ENCODE measurements at regions not wholly inside any gene's neighbourhood (a gene's known extent, or its start where the extent isn't known, plus 50 kb on each side); places are given as distances from the start of the nearest gene placed in this dataset.

DNA sequence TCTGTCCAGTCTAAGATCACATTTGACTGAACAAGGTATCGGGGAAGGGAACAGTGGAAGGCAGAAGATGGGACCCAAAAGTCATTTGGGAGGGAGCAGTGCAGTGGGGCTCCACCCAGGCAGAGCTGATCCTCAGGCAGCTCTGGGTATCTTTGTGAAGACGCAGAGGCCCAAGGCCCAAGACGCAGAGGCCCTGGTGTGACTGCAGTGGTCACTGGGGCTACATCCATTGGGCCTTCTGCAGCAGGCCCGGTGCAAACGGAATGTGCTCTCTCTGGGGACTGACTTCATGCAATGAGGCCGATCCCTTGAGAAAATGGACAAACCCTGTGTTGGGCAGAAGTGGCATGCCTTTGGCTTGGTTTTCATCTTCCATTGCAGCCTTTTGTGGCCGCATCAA, 463.4 kb upstream of the ZNF507 start:
- WGBS, 2 donors: 85 to 87% methylated on average over 6 to 7 of the region's 7 CpGs
- TF ChIP-seq POLR2AphosphoS5 (IDR thresholded peaks at IDR 0.05) (no peak), EP300 (IDR thresholded peaks at IDR 0.05) (no peak), POLR2A (IDR thresholded peaks at IDR 0.05) (no peak)
- TF ChIP-seq, protein P1, sequence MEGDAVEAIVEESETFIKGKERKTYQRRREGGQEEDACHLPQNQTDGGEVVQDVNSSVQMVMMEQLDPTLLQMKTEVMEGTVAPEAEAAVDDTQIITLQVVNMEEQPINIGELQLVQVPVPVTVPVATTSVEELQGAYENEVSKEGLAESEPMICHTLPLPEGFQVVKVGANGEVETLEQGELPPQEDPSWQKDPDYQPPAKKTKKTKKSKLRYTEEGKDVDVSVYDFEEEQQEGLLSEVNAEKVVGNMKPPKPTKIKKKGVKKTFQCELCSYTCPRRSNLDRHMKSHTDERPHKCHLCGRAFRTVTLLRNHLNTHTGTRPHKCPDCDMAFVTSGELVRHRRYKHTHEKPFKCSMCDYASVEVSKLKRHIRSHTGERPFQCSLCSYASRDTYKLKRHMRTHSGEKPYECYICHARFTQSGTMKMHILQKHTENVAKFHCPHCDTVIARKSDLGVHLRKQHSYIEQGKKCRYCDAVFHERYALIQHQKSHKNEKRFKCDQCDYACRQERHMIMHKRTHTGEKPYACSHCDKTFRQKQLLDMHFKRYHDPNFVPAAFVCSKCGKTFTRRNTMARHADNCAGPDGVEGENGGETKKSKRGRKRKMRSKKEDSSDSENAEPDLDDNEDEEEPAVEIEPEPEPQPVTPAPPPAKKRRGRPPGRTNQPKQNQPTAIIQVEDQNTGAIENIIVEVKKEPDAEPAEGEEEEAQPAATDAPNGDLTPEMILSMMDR (IDR thresholded peaks at IDR 0.05): no peak
- DNase-seq (peak in 1 of 2 donors; percentile 3), ATAC-seq (ENCODE audit: low FRiP score in 2 of 2) (no peak)
- Histone ChIP-seq H3K27ac (no peak overlapping the region), H3K36me3 (no peaks in the 10 kb centered on the region), H3K27me3 (no peaks in the 10 kb centered on the region), H3K4me1 (no peaks in the 10 kb centered on the region), H3K4me3 (no peak overlapping the region), H3K9me3 (no peaks in the 10 kb centered on the region)

DNA sequence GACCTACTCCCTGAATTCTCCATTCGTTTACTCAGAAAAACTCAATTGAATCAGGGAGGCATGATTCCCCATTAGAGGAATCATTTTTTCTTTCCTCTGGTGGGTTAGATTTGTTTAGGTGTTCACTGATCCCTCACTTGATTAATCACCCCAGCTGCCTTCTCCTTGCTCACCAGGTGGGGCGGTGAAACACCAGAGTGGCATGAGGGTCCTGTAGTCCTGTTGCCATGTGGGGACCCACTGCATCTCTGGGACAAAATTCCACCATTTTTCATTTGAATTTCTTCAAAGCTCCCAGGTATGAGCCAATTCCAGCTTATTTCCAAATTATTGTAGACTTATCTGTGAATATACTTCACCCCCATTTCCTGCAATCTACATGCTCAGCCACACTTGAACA, 462.7 kb upstream of the ZNF507 start:
- 69 to 86% methylated on average over 2 of the region's 2 CpGs for WGBS, 2 donors
- no peak overlapping the region for H3K4me3 ChIP-seq
- H3K36me3 ChIP-seq: no peaks in the 10 kb centered on the region
- no peak overlapping the region for H3K27ac ChIP-seq
- TF ChIP-seq POLR2AphosphoS5 (IDR thresholded peaks at IDR 0.05): no peak
- TF ChIP-seq EP300 (IDR thresholded peaks at IDR 0.05): no peak
- TF ChIP-seq POLR2A (IDR thresholded peaks at IDR 0.05): no peak
- TF ChIP-seq, protein P1 (IDR thresholded peaks at IDR 0.05): no peak
- H3K4me1 ChIP-seq: no peaks in the 10 kb centered on the region
- no peaks in the 10 kb centered on the region for H3K27me3 ChIP-seq
- H3K9me3 ChIP-seq: no peaks in the 10 kb centered on the region
- DNase-seq (no peak), ATAC-seq (ENCODE audit: low FRiP score in 2 of 2) (no peak)

DNA sequence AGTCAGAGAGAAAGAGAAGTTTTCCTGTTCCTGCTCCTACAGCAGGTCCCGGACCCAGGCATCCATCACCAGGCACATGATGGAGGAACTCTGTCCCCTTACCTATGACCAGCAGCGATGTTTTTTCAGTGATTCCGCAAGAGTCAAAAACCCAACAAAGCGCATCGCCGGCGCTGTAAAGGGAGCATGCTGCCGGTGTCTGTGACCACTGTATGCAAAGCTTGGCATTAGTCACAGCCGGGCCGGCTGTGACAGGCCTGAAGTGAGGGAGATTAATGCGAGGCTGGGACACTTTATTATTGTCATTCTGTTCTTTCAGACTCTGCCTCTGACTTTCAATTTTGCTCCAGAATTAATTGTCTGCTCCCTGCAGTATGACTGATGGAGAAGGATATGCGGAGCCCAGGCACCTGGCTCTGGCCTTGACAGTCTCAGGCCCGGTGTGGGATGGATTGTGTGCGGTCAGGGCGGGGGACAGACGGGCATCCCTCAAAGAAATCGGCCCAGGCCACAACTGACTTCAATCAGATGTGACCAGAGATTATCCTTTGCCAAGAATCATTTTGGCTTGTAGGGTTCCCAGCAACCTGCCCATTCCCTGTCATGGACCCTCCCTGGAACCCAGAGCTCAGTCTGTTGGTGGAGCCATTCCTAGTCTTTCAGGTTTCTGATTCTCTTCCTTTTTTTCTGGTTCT, 462.0 kb upstream of the ZNF507 start:
- DNase-seq: peak in 1 of 2 donors; percentile 28
- H3K4me3 ChIP-seq: no peak overlapping the region
- 87 to 95% methylated on average over 15 to 17 of the region's 17 CpGs for WGBS, 2 donors
- no peak overlapping the region for H3K27ac ChIP-seq
- no peak for TF ChIP-seq POLR2A (IDR thresholded peaks at IDR 0.05)
- no peak for TF ChIP-seq POLR2AphosphoS5 (IDR thresholded peaks at IDR 0.05)
- TF ChIP-seq EP300 (IDR thresholded peaks at IDR 0.05): no peak
- TF ChIP-seq, protein P1 (IDR thresholded peaks at IDR 0.05): no peak
- no peak for ATAC-seq (ENCODE audit: low FRiP score in 2 of 2)
- no peaks in the 10 kb centered on the region for H3K27me3 ChIP-seq
- H3K9me3 ChIP-seq: no peaks in the 10 kb centered on the region
- no peaks in the 10 kb centered on the region for H3K4me1 ChIP-seq
- H3K36me3 ChIP-seq: no peaks in the 10 kb centered on the region

DNA sequence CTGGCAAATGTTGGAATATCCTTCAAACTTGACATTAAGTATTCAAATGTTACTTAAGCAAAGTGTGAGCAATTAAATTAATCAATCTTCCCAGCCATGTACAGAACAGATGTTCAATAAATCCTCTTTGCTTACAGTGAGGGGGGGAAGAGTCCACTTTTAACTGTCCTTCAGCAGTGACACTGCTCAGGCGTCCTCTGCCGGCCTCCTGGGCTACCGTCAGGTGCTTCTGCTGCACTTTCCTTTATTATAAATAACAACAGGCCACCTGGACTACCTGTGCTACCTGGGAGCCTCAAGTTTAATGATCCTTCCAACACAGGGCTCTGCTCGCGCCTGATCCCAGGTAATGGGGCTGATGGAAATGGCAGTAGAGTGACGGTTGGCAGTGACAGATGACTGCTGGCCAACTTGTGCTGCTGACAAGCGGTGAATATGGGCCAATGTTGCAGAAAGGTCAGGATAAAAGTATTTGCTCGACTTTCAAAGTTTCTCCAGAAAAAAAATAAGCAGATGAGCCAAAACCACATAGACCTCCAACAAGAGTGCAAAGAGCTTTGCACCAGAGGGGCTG, 460.0 kb upstream of the ZNF507 start:
- no peaks in the 10 kb centered on the region for H3K36me3 ChIP-seq
- 79 to 84% methylated on average over 8 of the region's 8 CpGs for WGBS, 2 donors
- no peaks in the 10 kb centered on the region for H3K27me3 ChIP-seq
- no peaks in the 10 kb centered on the region for H3K4me1 ChIP-seq
- H3K27ac ChIP-seq: no peak overlapping the region
- no peak for ATAC-seq (ENCODE audit: low FRiP score in 2 of 2)
- DNase-seq: peak in 1 of 2 donors; percentile 14
- no peak overlapping the region for H3K4me3 ChIP-seq
- no peaks in the 10 kb centered on the region for H3K9me3 ChIP-seq
- no peak for TF ChIP-seq EP300 (IDR thresholded peaks at IDR 0.05)
- TF ChIP-seq POLR2A (IDR thresholded peaks at IDR 0.05): no peak
- TF ChIP-seq, protein P1 (IDR thresholded peaks at IDR 0.05): no peak
- no peak for TF ChIP-seq POLR2AphosphoS5 (IDR thresholded peaks at IDR 0.05)

DNA sequence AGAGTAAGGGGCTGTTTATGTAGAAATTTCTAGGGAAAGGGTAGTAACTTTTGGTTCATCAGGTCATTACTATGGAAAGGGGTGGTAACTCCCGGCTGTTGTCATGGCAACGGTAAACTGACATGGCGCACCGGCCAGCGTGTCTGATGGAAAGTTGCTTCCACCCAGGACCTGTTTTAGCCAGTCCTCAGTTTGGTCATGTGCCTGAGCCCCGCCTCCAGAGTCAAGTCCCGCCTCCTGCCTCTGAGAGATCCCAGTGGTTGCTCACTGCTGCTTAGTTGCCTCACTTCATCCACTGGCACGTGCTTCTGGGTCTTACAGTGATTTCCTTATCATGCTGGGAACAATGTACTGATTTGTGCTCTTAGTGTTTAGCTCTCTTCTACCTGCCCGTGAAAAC, 455.2 kb upstream of the ZNF507 start:
- Histone ChIP-seq H3K36me3 (no peaks in the 10 kb centered on the region), H3K27me3 (no peaks in the 10 kb centered on the region), H3K27ac (no peak overlapping the region), H3K4me3 (no peak overlapping the region), H3K9me3 (peaks cover 0 to 3% (median 0%) of the 10 kb centered on the region in 4 donors), H3K4me1 (no peaks in the 10 kb centered on the region)
- ATAC-seq (ENCODE audit: low FRiP score in 2 of 2) (no peak), DNase-seq (no peak)
- 81 to 88% methylated on average over 9 of the region's 9 CpGs for WGBS, 2 donors
- TF ChIP-seq, protein P1 (IDR thresholded peaks at IDR 0.05): no peak
- TF ChIP-seq POLR2AphosphoS5 (IDR thresholded peaks at IDR 0.05): no peak
- no peak for TF ChIP-seq POLR2A (IDR thresholded peaks at IDR 0.05)
- no peak for TF ChIP-seq EP300 (IDR thresholded peaks at IDR 0.05)

All from upper lobe of left lung (tissue), 6 donors.